Fibroblast of lung (primary cell): ENCODE measurements at regions not wholly inside any gene's neighbourhood (a gene's known extent, or its start where the extent isn't known, plus 50 kb on each side); places are given as distances from the start of the nearest gene placed in this dataset.

Experiments
- CTCF ChIP-seq, 2 donors: IDR thresholded peaks in 1 of 2; conservative IDR thresholded peaks in 1 of 2; 1 replicate in 1 of 2; 2 replicates in 1 of 2; pipeline ENCODE4 v1.5.1; 2011 to 2012; ENCODE audit warnings: low read length in 2 of 2, control low read depth in 1 of 2, inconsistent platforms in 1 of 2, low read depth in 1 of 2, mild to moderate bottlenecking in 1 of 2
- EZH2 ChIP-seq: IDR thresholded peaks from 2 replicates; pipeline ENCODE4 v1.5.1; 2012; ENCODE audit warnings: low read length, control low read depth, mild to moderate bottlenecking; ENCODE audit errors: missing control alignments

DNA sequence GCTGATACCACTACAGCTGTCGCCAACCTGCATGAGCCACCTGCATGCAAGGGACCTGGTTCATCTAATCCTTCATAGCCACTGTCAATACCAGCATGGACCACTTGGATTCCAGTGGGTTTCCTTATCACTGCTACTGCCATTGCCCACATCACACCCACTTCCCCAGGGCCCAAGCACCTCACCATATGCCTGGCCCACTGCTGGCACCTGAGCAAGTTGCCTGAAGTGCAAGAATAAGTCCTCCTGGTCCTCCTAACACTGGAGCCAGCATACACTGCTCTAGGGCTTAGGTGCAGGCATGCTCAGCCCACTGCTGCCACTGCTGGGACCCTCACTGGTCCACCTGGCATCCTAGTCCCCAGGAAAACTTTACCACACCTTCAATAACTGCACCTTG lies 1136.8 kb upstream of the ADGRL4 start:
- TF ChIP-seq CTCF (conservative IDR thresholded peaks at IDR 0.05 in 1 of 2, IDR thresholded peaks at IDR 0.05 in 1 of 2; ENCODE audit: low read depth in 1 of 2, low read length in 2 of 2), result no peak
- no peak for TF ChIP-seq EZH2
